HL-60/S4 (cell line): ENCODE measurements at regions not wholly inside any gene's neighbourhood (a gene's known extent, or its start where the extent isn't known, plus 50 kb on each side); places are given as distances from the start of the nearest gene placed in this dataset.
"Not testable (repeated sequence)": the region's sequence is repeated elsewhere in the genome, so short reads cannot be mapped to it uniquely, and the experiment has no call there.

Experiments used
- in situ Hi-C: fragments of 300-500 bp; cut with MboI; formaldehyde crosslinking; loops from 2 replicates; pipeline ENCODE4 v1.14.3; 2022; ENCODE audit warnings: low sequenced_read_pairs

DNA sequence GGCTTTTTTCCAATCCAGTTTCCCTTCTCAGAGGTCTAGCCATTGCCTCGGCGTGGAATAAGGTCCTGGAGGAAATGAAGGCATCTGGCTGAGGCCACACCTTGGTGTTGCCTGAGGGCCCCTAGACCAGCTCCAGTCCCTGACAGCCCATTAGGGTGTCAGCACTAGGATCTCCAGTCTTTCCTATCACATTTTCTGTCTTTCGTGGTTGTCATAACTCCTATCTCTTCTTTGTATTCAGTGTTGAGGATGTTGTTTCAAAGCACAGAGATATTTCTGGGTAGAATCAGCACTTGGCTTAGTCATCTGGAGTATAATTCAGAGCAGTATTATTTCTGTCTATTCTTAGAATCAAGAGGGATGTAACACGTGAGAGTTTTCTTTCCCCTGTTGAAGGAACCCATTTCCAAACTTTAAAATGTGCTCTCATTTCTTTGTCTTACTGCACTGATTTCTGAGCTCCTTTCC lies 844.3 kb downstream of the KCNT2 start:
- in situ Hi-C loops: no loop called here

DNA sequence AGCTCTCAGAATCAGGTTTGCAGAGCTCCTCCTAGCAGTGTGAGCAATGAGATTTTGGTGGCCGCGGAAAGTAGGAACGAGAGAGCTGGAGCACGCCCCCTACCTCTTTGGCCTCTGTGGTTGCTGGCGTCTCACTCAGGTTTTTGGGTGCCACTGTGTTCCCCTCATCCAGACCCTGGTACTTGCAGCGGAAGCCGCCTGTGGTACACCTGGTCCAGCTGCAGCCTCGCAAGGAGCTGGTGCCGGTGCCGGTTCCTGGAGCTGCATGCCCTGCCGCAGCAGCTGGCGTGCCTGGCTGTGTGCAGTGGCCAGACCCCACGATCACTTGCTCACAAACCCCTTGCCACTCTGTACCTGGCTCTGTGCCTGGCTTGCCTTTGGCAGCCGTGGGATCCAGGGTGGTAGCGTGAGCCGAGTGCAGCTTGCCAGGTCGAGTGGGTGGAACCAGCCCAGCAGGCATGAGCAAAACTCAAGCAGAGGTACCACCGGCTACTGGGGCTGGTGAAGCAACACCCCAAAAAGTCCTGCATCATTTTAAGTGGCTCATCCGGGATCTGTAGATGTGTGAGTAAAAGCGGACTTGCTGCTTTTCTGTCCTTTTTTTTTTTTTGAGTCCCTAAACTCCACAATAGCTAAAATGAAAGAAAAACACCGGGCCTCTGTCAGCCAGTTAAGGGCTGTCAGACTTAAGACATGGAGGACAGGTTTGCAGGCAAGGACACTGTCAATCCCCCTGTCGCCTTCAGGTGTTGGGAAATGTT lies 844.9 kb downstream of the KCNT2 start:
- in situ Hi-C loops: no loop called here

GRCh38 chr1:195761104-195761503 lies 847.1 kb downstream of the KCNT2 start:
- in situ Hi-C loops: no loop called here

DNA sequence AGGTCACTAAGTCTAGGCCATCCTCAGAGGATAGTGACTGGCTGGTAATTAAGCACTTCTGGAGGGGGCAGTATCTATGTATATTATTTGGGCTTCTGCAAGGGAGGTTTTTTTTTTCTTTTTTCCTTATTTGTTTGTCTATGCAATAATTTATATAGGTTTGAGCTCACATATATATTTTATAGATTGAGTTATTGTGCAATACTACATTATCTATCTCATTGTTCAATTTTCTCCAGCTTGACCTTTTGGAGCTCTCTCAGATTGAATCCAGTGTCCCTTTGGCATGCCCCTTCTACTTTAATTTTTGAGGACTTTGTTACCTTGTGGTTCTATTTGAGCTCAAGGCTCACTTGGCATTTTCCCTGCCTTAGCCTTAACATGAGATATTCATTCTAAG lies 852.1 kb downstream of the KCNT2 start:
- in situ Hi-C loops: no loop called here

DNA sequence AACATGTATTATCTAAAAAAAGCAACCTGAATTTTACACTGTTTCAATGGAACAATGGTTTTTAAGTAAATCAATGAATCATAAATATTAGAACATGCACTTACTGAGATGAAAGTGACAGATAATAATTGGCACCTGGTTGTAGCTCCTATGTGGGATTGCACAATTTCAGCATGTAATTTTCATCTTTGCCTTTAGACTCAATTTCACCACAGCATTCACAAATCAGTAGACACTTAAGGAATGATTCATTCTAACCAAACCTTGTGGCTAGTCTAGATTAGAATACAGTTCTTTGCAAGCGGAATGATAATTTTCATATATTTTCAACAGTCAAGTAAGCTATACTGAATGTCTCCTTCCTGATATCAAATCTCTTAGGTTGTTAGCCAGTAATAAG lies 853.4 kb downstream of the KCNT2 start:
- in situ Hi-C loops: no loop called here

- in situ Hi-C loops: no loop called here
Observed at GRCh38 chr1:195754303-195754702, 853.9 kb downstream of the KCNT2 start.

GRCh38 chr1:195748969-195749368 lies 859.3 kb downstream of the KCNT2 start:
- in situ Hi-C loops: no loop called here

GRCh38 chr1:195745189-195746010 lies 862.8 kb downstream of the KCNT2 start:
- in situ Hi-C loops: no loop called here

GRCh38 chr1:195744256-195744655 lies 864.0 kb downstream of the KCNT2 start:
- in situ Hi-C loops: no loop called here

DNA sequence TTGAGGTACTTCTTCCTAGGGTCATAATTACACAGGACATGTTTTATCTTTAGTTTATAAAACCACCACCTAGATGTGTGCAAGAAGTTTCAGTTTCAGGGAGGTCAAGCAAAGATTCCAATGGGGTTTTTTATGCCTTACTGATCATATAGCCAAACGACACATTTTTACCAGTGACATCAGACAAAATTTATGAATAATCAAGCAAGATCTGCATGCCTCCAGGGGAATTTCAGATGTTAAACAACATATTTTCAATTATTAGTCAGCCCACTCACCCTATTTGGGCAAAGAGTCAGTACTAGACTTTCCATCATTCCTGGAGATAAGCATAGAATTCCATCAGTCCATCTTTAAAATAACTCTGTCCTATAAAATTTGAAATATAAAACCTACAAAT lies 867.4 kb downstream of the KCNT2 start:
- in situ Hi-C loops: no loop called here

DNA sequence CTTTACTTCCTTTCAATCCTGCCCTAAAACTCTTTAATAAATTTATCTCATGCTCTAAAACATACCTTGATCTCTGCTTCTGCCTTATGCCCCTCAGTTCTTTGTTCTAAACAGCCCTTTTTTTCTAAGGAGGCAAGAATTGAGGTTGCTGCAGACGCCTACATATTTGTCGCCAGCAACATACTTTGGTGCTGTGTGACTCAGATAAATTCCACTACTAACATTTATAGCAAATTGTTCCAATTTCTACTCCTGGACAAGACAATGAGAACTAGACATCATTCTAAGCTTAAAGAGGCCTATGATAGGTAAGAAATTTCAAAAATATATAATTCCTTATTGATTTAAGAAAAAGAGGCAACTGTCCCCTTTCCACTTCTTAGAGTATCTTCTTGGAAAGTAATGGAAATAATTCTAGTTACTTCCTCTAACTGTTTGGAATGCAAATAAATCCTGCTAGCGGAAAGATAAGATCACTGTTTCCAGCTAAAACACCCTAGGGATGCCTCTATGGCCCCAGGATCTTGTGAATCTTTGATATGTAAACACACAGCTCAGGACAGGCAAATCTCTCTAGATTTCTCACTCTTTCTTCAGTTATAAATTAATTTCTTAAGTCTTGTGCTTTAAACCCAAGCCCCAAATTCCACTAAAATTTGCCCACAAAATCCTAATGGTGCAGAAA lies 869.1 kb downstream of the KCNT2 start:
- in situ Hi-C loops: no loop called here

DNA sequence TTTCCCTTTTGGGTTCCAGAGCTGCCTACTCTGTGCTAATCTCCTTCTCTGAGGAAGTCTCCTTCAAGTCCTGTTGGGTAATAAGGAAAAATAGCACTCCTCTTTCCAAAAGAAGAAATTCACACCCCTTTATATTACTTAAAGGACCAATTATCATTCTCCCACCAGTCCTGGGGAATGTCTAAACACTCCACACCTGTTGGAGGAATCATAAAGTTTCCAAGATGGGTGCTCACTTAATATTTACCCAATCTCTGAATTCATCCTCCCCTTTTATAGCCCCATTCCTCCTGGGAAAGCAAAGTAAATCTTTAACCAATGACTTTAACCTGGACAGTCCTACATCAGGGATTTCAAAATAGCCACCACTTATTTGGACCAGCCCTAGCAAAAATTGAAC lies 873.1 kb downstream of the KCNT2 start:
- in situ Hi-C loops: no loop called here

DNA sequence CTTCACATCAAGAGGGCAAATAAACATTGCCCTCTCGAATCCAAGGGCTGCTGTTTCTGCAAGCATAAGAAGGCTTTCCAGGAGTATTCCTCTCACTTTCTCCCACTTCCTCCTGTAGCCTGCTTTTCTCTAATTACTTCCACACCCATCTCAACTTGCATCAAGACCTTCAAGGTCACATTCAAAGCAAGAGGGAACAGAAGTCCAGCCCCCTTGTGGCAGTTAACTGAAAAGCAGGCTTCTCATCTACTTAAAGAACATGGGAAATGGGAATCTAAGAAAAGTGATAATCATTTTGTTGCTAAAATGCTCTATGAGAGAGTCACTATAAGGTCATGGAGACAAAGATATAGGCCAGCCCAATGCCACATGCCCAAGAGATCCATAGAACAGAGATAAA lies 874.4 kb downstream of the KCNT2 start:
- in situ Hi-C loops: no loop called here

DNA sequence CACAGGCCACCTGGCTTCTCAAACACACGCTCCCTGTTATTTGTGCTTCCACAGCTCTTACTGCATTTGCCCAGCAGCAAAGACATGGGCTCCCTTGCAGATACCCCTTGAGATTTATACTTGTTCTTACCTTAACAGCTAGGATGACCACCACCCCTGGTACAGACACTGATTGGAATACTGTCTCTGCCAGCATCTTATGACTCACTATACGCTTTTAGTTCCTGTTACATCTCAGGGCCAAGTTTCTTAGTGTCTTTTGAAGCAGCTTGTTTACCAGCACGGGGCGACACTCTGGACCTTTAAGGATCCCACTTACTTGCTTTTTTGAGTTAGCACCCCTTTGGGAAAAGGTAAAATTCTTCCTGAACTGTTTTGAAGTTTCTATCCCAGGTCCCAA lies 874.8 kb downstream of the KCNT2 start:
- in situ Hi-C loops: no loop called here

- in situ Hi-C loops: no loop called here
Observed at GRCh38 chr1:195731385-195731784, 876.9 kb downstream of the KCNT2 start.

DNA sequence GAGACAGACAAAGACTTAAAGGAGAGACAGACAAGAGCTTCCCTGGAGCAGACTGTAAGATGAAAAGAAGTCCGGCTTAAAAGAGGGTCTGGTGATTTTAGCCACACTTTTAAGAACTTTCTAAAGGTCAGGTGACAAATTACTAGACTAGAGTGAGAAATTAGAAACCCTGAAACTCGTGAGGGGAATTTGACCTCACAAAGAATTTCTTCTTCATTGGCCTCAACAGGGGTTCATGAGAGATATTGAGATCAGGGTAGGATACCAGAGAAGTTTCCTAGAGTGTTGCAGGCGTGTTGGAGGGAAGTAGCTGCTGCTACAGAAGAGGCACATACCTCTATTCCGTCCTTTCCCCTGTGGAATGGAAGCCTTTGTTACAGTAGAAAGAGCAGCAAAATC lies 884.4 kb downstream of the KCNT2 start:
- in situ Hi-C loops: no loop called here

GRCh38 chr1:195722852-195723795 lies 885.1 kb downstream of the KCNT2 start:
- in situ Hi-C loops: not testable (repeated sequence)

- in situ Hi-C loops: not testable (repeated sequence)
Observed at GRCh38 chr1:195722146-195722545, 886.1 kb downstream of the KCNT2 start.

GRCh38 chr1:195721210-195721971 lies 886.8 kb downstream of the KCNT2 start:
- in situ Hi-C loops: no loop called here

- in situ Hi-C loops: no loop called here
Observed at GRCh38 chr1:195717651-195718050, 890.6 kb downstream of the KCNT2 start.
